Esophagus muscularis mucosa (tissue), 4 donors: ENCODE measurements at regions not wholly inside any gene's neighbourhood (a gene's known extent, or its start where the extent isn't known, plus 50 kb on each side); places are given as distances from the start of the nearest gene placed in this dataset.

ENCODE experiments used
- DNase-seq: peaks from one replicate; pipeline ENCODE4 v3.0.0-alpha.2; 2017; ENCODE audit errors: extremely low spot score
- H3K27ac ChIP-seq, 4 donors: fragments of 200-600 bp; sonication (generic); replicated peaks in 1 of 4; 1 replicate in 3 of 4; 2 replicates in 1 of 4; pipeline ENCODE4 v1.5.1; 2016 to 2019; ENCODE audit warnings: mild to moderate bottlenecking in 1 of 4
- H3K27me3 ChIP-seq, 4 donors: fragments of 200-600 bp; sonication (generic); one replicate each; pipeline versions ENCODE4 v1.5.1 to v1.6.0; 2016 to 2019
- H3K36me3 ChIP-seq, 4 donors: fragments of 200-600 bp; sonication (generic); one replicate each; pipeline ENCODE4 v1.5.1; 2016 to 2019
- H3K4me1 ChIP-seq, 4 donors: fragments of 200-600 bp; sonication (generic); one replicate each; pipeline ENCODE4 v1.5.1; 2016 to 2019
- H3K4me3 ChIP-seq, 4 donors: fragments of 200-600 bp; sonication (generic); 1 replicate in 2 of 4; 2 replicates in 2 of 4; pipeline ENCODE4 v1.5.1; 2016 to 2019; ENCODE audit warnings: mild to moderate bottlenecking in 4 of 4, moderate library complexity in 1 of 4
- H3K9me3 ChIP-seq, 4 donors: fragments of 200-600 bp; sonication (generic); 1 replicate in 3 of 4; 2 replicates in 1 of 4; pipeline ENCODE4 v1.5.1; 2016 to 2019
- EP300 ChIP-seq: sonication (generic); formaldehyde crosslinking; IDR thresholded peaks from one replicate; pipeline ENCODE4 v1.6.1; 2017; ENCODE audit warnings: antibody characterized with exemption
- POLR2A ChIP-seq: fragments of 450-650 bp; IDR thresholded peaks from one replicate; pipeline ENCODE4 v1.6.1; 2017; ENCODE audit warnings: antibody characterized with exemption, moderate library complexity, mild to moderate bottlenecking, low read depth
- POLR2AphosphoS5 ChIP-seq, 2 donors: sonication (generic); formaldehyde crosslinking; IDR thresholded peaks; one replicate each; pipeline ENCODE4 v1.6.1; 2017; ENCODE audit warnings: antibody characterized with exemption in 2 of 2
- WGBS: methylation state at CpG from one replicate; pipeline ENCODE4 v1.1.5; 2018; 5-methylcytosine and 5-hydroxymethylcytosine counted together
- intact Hi-C: fragments of 100-400 bp; cut with DNase I; formaldehyde crosslinking; loops from one replicate; pipeline ENCODE4 v1.15.1; 2023
- TF ChIP-seq, protein P1 (sequence below), 3 experiments: fragments of 200-600 bp in 2 of 3; fragments of 450-650 bp in 1 of 3; sonication (generic) in 2 of 3; IDR thresholded peaks; one replicate each; pipeline ENCODE4 v1.5.1; 2017 to 2019; ENCODE audit warnings: antibody characterized with exemption in 3 of 3, mild to moderate bottlenecking in 2 of 3, moderate library complexity in 1 of 3

DNA sequence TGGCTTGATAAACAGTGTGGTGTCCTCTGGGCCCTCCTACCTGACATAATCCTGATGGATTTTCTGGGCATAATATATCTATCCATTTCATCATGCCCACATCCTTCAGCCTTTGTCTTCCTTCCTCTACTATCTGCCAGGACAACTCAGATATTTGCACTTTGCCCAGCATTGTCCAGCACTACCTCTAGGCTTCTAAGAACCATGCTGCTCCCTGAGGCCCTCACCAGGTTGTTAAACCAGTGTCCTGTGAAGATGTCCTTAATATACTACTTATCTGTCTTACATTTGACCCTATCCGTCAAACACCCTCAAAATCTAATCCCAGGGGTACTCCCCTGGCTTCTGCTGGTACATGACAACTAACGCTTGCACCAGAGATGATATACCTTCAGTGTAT, 58.2 kb upstream of the MAML3 start:
- 94% methylated on average over 2 of the region's 2 CpGs for WGBS
- no peak overlapping the region for H3K4me3 ChIP-seq
- no peaks in the 10 kb centered on the region for H3K4me1 ChIP-seq
- no peaks in the 10 kb centered on the region for H3K9me3 ChIP-seq
- intact Hi-C loops, result no loop called here
- H3K36me3 ChIP-seq, result no peaks in the 10 kb centered on the region
- H3K27ac ChIP-seq, result no peak overlapping the region
- H3K27me3 ChIP-seq, result no peaks in the 10 kb centered on the region
- DNase-seq, result no peak
- no peak for TF ChIP-seq EP300
- TF ChIP-seq POLR2A, result no peak
- no peak for TF ChIP-seq POLR2AphosphoS5 (IDR thresholded peaks at IDR 0.05)
- TF ChIP-seq, protein P1, sequence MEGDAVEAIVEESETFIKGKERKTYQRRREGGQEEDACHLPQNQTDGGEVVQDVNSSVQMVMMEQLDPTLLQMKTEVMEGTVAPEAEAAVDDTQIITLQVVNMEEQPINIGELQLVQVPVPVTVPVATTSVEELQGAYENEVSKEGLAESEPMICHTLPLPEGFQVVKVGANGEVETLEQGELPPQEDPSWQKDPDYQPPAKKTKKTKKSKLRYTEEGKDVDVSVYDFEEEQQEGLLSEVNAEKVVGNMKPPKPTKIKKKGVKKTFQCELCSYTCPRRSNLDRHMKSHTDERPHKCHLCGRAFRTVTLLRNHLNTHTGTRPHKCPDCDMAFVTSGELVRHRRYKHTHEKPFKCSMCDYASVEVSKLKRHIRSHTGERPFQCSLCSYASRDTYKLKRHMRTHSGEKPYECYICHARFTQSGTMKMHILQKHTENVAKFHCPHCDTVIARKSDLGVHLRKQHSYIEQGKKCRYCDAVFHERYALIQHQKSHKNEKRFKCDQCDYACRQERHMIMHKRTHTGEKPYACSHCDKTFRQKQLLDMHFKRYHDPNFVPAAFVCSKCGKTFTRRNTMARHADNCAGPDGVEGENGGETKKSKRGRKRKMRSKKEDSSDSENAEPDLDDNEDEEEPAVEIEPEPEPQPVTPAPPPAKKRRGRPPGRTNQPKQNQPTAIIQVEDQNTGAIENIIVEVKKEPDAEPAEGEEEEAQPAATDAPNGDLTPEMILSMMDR (IDR thresholded peaks at IDR 0.05), result no peak

- Histone ChIP-seq H3K9me3 (no peaks in the 10 kb centered on the region), H3K27me3 (no peaks in the 10 kb centered on the region), H3K36me3 (no peaks in the 10 kb centered on the region), H3K27ac (no peak overlapping the region), H3K4me1 (no peaks in the 10 kb centered on the region), H3K4me3 (no peak overlapping the region)
- intact Hi-C loops, result no loop called here
- WGBS, result 73% methylated on average over 2 of the region's 2 CpGs
- TF ChIP-seq, protein P1 (IDR thresholded peaks at IDR 0.05), result no peak
- TF ChIP-seq EP300 (no peak), POLR2A (no peak), POLR2AphosphoS5 (IDR thresholded peaks at IDR 0.05) (no peak)
- DNase-seq, result no peak
These were observed 57.7 kb upstream of the MAML3 start for GRCh38 chr4:140211693-140212092.

DNA sequence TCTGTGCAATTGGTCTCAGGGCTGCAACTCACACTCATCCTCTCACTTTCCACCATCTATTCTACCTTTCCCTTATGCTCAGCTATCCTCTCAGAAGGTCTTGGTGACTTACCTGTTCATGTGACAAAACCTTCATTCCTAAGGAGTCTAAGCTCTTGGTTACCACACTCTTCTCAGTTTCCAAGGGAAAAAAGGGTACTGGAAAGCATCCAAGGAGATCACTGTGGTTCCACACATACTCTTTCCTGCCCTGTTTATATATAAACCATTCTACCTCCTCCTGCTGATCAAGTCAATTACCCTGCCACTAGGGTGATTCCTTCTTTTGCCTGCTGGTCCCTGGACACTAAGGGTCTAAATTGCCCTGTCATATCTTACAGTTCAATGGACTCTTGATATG, 57.2 kb upstream of the MAML3 start:
- H3K27ac ChIP-seq, result no peak overlapping the region
- H3K27me3 ChIP-seq, result no peaks in the 10 kb centered on the region
- no peaks in the 10 kb centered on the region for H3K9me3 ChIP-seq
- no peaks in the 10 kb centered on the region for H3K4me1 ChIP-seq
- TF ChIP-seq, protein P1 (IDR thresholded peaks at IDR 0.05), result no peak
- TF ChIP-seq POLR2A, result no peak
- no peak for TF ChIP-seq POLR2AphosphoS5 (IDR thresholded peaks at IDR 0.05)
- TF ChIP-seq EP300, result no peak
- no peak for DNase-seq
- intact Hi-C loops, result no loop called here
- H3K36me3 ChIP-seq, result no peaks in the 10 kb centered on the region
- H3K4me3 ChIP-seq, result no peak overlapping the region

DNA sequence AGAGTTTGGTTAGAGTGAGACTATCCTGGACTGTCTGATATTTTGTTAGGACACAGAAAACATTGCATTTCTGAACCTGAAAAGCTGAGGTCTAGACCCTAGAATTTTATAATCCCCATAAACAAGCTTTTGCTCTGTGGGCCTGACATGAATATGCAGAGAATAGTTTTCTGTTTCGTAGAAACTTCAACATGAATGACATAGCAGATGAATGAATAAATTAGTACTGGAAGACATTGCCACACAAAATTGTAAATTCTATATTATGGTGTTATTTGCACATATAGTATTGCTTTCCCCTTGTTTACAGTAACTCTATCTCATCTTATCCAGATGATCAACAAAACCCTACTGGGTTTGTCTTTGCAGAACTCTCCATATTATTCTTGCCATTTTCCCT, 54.9 kb upstream of the MAML3 start:
- Histone ChIP-seq H3K9me3 (no peaks in the 10 kb centered on the region), H3K27ac (no peak overlapping the region), H3K27me3 (no peaks in the 10 kb centered on the region), H3K4me3 (no peak overlapping the region), H3K36me3 (no peaks in the 10 kb centered on the region), H3K4me1 (no peaks in the 10 kb centered on the region)
- TF ChIP-seq EP300 (no peak), POLR2AphosphoS5 (IDR thresholded peaks at IDR 0.05) (no peak), POLR2A (no peak)
- TF ChIP-seq, protein P1 (IDR thresholded peaks at IDR 0.05), result no peak
- DNase-seq, result no peak
- 100% methylated on average over 1 of the region's 1 CpG for WGBS
- intact Hi-C loops, result no loop called here
